ENCODE measurements at regions not wholly inside any gene's neighbourhood (a gene's known extent, or its start where the extent isn't known, plus 50 kb on each side); places are given as distances from the start of the nearest gene placed in this dataset.
"Not testable (repeated sequence)": the region's sequence is repeated elsewhere in the genome, so short reads cannot be mapped to it uniquely, and the experiment has no call there.

DNA sequence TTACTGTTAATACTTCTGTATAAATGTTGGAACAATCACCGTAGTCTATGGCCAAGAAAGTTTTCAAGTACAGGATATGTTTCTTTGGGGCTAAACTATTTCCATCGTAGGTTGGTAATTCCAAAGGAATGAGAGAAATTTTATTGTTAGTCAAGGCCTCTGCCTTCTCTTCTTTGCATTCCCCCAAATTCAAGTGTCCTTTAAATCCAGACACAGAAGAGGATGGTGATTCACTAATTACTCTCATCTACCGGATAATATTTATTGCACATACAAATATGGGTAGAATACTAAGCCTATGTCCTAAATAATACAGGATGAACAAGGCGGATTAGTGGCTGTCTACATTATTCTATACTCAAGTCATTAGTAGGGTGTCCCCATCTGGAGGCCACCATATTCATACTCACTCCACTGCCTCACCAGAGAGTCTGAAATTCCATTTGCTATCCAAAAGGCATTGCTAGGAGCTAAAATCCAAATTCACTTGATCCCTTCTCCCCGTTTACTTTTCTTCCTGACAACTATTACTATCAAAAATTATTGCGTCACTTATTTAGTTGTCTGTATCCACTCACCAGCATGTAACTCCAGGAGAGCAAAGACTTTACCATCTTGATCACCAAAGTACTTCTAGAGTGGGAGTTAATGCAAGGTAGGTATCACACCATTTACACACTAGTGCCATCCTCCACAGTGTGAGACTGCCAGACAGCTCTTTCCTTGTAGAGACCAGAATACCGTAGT, 82.4 kb upstream of the SGCG start:
- Mint-ChIP-seq H3K27ac (no peak overlapping the region), H3K4me3 (no peak overlapping the region), H3K4me1 (no peaks in the 10 kb centered on the region), H3K36me3 (no peaks in the 10 kb centered on the region), H3K9me3 (no peaks in the 10 kb centered on the region), H3K27me3 (no peaks in the 10 kb centered on the region)

DNA sequence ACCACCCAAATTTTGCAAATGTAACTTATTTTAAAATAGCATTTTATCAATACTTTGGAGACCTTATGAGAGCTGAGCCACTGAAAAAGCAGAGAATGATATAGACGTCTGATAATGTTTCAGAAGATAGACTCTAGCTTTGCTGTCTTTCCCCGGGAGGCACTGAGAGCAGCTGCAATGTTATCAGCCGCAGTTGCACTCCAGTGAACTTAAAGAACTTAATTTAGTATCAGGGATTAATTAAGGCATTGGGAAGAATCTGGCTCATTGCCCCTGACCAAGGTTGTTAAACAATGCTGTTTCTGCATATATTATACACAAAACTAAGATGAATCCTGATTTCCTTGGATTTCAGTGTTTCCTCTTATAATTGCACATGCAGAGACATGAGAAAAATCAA, 75.7 kb upstream of the SGCG start:
- no peaks in the 10 kb centered on the region for H3K36me3 Mint-ChIP-seq
- no peak overlapping the region for H3K27ac Mint-ChIP-seq
- no peak overlapping the region for H3K4me3 Mint-ChIP-seq
- H3K4me1 Mint-ChIP-seq, result no peaks in the 10 kb centered on the region
- no peaks in the 10 kb centered on the region for H3K9me3 Mint-ChIP-seq
- H3K27me3 Mint-ChIP-seq, result peaks cover 2% of the 10 kb centered on the region

DNA sequence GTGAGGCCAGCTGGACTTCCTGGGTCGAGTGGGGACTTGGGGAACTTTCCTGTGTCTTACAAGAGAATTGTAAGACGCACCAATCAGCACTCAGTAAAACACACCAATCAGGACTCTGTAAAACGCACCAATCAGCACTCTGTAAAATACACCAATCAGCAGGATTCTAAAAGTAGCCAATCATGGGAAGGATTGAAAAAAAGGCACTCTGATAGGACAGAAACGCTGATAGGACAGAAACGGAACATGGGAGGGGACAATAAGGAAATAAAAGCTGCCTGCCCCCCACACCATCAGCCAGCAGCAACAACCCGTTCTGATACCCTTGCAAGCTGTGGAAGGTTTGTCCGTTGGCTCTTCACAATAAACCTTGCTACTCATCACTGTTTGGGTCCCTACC, 73.1 kb upstream of the SGCG start:
- Mint-ChIP-seq H3K4me3 (no peak overlapping the region), H3K9me3 (no peaks in the 10 kb centered on the region), H3K27ac (no peak overlapping the region), H3K4me1 (no peaks in the 10 kb centered on the region), H3K27me3 (peaks cover 2% of the 10 kb centered on the region), H3K36me3 (no peaks in the 10 kb centered on the region)

DNA sequence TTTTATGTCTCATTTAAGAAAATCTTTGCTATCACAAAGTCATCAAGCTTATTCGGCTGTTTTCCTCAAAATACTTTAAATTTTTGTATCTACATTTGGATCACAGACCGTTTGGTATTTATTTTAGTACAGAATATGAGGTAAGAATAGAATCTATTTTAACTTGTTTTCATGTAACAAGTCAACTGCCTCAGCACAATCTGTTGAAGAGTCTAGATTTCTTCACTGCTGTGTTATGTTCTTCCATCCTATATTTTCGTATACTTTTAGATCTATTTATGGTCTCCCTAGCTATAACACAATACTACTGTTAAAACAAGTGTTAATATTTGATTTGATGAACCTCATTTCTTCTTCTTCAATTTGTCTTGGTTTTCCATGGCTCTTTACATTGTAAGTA, 61.6 kb upstream of the SGCG start:
- peaks cover 2% of the 10 kb centered on the region for H3K36me3 Mint-ChIP-seq
- no peaks in the 10 kb centered on the region for H3K4me1 Mint-ChIP-seq
- H3K4me3 Mint-ChIP-seq, result no peak overlapping the region
- H3K27me3 Mint-ChIP-seq, result peaks cover 4% of the 10 kb centered on the region
- H3K27ac Mint-ChIP-seq, result no peak overlapping the region
- H3K9me3 Mint-ChIP-seq, result peaks cover 23% of the 10 kb centered on the region

DNA sequence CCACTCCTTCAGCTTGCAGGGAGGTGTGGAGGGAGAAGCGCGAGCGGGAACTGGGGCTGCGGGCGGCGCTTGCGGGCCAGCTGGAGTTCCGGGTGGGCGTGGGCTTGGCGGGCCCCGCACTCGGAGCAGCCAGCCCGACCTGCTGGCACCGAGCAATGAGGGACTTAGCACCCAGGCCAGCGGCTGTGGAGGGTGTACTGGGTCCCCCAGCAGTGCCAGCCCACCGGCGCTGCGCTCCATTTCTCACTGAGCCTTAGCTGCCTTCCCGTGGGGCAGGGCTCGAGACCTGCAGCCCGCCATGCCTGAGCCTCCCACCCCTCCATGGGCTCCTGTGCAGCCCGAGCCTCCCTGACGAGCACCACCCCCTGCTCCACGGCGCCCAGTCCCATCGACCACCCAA, 53.2 kb upstream of the SGCG start:
- H3K4me1 Mint-ChIP-seq, H3K27ac Mint-ChIP-seq, H3K4me3 Mint-ChIP-seq, H3K36me3 Mint-ChIP-seq, H3K27me3 Mint-ChIP-seq, H3K9me3 Mint-ChIP-seq: not testable (repeated sequence)

DNA sequence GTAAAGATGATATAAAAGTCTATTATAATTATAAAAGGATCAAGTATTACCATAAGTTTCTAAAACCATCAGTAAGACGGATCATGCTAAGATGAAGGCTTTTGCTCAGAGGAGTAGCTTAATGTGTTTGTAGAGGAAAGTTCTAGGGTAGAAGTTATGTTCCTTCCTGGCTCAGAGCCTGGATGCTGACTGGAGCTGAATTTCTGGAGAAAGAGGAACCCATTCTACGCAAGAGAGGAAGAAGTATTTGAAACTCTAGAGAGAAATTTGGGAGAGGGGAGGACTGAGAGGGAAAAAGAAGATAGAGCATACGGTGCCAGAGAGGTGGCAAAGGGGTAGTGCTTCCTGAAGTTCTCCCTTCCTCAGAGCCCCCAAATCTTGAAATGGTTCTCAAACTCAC, 51.4 kb upstream of the SGCG start:
- H3K4me1 Mint-ChIP-seq, result no peaks in the 10 kb centered on the region
- no peaks in the 10 kb centered on the region for H3K36me3 Mint-ChIP-seq
- peaks cover 2% of the 10 kb centered on the region for H3K27me3 Mint-ChIP-seq
- H3K27ac Mint-ChIP-seq, result no peak overlapping the region
- no peak overlapping the region for H3K4me3 Mint-ChIP-seq
- no peaks in the 10 kb centered on the region for H3K9me3 Mint-ChIP-seq
